ENCODE measurements at regions not wholly inside any gene's neighbourhood (a gene's known extent, or its start where the extent isn't known, plus 50 kb on each side); places are given as distances from the start of the nearest gene placed in this dataset.

DNA sequence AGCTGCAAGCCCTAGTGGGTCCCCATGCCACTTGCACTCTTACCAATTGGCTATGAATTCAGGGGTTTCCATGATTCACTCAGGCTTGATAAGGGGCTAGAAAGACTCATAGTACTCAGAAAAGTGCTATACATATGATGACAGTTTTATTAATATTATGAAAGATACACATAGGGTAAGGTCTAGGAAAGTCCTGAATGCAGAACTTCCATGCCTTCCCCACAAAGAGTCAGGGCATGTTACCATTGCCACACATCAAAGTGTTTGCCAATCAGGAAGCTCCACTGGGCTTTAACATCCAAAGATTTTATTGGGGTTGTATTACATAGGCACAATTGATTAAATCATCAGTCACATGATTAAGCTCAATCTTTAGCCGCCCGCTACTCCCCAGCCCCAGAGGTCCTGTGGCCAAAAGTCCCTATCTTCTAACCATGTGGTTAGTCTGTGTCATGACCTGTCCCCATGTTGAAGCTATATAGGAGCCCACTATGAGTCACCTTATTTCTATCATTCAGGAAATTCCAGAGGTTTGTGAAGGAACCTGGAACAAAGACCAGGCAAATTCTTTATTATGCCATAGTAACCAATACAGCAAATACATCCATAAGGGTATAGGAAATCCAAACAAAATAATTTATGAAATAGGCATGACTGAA lies 635.6 kb downstream of the STPG2 start:
- Histone ChIP-seq H3K27ac (no peak overlapping the region), H3K4me3 (no peak overlapping the region), H3K36me3 (no peaks in the 10 kb centered on the region), H3K4me1 (no peaks in the 10 kb centered on the region), H3K9me3 (no peaks in the 10 kb centered on the region), H3K27me3 (no peaks in the 10 kb centered on the region)
- WGBS, 4 donors: 89 to 94% (median 93%) methylated on average over 2 of the region's 2 CpGs
- ATAC-seq (no peak), DNase-seq (no peak)
- TF ChIP-seq, protein P1, sequence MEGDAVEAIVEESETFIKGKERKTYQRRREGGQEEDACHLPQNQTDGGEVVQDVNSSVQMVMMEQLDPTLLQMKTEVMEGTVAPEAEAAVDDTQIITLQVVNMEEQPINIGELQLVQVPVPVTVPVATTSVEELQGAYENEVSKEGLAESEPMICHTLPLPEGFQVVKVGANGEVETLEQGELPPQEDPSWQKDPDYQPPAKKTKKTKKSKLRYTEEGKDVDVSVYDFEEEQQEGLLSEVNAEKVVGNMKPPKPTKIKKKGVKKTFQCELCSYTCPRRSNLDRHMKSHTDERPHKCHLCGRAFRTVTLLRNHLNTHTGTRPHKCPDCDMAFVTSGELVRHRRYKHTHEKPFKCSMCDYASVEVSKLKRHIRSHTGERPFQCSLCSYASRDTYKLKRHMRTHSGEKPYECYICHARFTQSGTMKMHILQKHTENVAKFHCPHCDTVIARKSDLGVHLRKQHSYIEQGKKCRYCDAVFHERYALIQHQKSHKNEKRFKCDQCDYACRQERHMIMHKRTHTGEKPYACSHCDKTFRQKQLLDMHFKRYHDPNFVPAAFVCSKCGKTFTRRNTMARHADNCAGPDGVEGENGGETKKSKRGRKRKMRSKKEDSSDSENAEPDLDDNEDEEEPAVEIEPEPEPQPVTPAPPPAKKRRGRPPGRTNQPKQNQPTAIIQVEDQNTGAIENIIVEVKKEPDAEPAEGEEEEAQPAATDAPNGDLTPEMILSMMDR (IDR thresholded peaks at IDR 0.05): no peak
- no peak for TF ChIP-seq POLR2A (IDR thresholded peaks at IDR 0.05)
- intact Hi-C loops (cut with DNase I): no loop called here
